ENCODE measurements at regions not wholly inside any gene's neighbourhood (a gene's known extent, or its start where the extent isn't known, plus 50 kb on each side); places are given as distances from the start of the nearest gene placed in this dataset.

- H3K9me3 ChIP-seq, result no peaks in the 10 kb centered on the region
- H3K27ac ChIP-seq, result no peak overlapping the region
- no peak for DNase-seq
- no peak for ATAC-seq
- H3K36me3 ChIP-seq, result no peaks in the 10 kb centered on the region
- no peak for TF ChIP-seq CTCF (IDR thresholded peaks at IDR 0.05)
- H3K4me3 ChIP-seq, result no peak overlapping the region
- H3K4me1 ChIP-seq, result no peaks in the 10 kb centered on the region
- intact Hi-C loops (cut with DNase I), result no loop called here
- FAIRE-seq, result no peak
- H3K27me3 ChIP-seq, result no peaks in the 10 kb centered on the region
- 74 to 96% methylated on average over 1 of the region's 1 CpG for WGBS, 2 donors
Measured at GRCh38 chr10:106251573-106251972, 912.9 kb downstream of the SORCS1 start.

GRCh38 chr10:106242301-106242700 is 922.2 kb downstream of the SORCS1 start:
- Histone ChIP-seq H3K4me3 (no peak overlapping the region), H3K27me3 (no peaks in the 10 kb centered on the region), H3K36me3 (no peaks in the 10 kb centered on the region), H3K27ac (no peak overlapping the region), H3K4me1 (no peaks in the 10 kb centered on the region), H3K9me3 (no peaks in the 10 kb centered on the region)
- no peak for TF ChIP-seq CTCF (IDR thresholded peaks at IDR 0.05)
- no peak for FAIRE-seq
- no peak for ATAC-seq
- intact Hi-C loops (cut with DNase I), result no loop called here
- WGBS, 2 donors, result 40 to 55% methylated on average over 7 of the region's 7 CpGs
- DNase-seq, result no peak

GRCh38 chr10:106226828-106227227 is 937.7 kb downstream of the SORCS1 start:
- intact Hi-C loops (cut with DNase I), result no loop called here
- Histone ChIP-seq H3K27me3 (no peaks in the 10 kb centered on the region), H3K27ac (no peak overlapping the region), H3K4me1 (no peaks in the 10 kb centered on the region), H3K9me3 (no peaks in the 10 kb centered on the region), H3K36me3 (no peaks in the 10 kb centered on the region), H3K4me3 (no peak overlapping the region)
- FAIRE-seq (no peak), DNase-seq (no peak), ATAC-seq (no peak)
- TF ChIP-seq CTCF (IDR thresholded peaks at IDR 0.05), result no peak
- WGBS, 2 donors, result 37 to 39% methylated on average over 2 of the region's 2 CpGs

DNA sequence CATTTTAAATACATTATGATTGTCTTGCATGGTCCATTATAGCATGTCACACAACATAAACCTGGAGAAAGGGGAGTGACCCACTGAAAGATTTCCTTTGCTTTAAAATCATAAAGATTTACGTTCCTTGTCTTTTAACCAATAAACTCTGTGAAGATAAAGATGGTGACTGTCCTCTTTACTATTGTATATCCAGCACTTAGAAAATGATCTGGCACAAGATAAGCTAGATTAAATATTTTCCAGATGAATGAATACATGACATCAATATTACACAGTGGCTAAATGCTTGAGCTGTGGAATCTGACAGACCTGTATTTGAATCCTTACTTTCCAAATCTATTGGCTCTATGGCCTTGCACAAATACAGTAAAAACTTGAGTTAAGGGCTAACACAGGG is 938.4 kb downstream of the SORCS1 start:
- H3K9me3 ChIP-seq, result no peaks in the 10 kb centered on the region
- TF ChIP-seq CTCF (IDR thresholded peaks at IDR 0.05), result no peak
- H3K36me3 ChIP-seq, result no peaks in the 10 kb centered on the region
- H3K27me3 ChIP-seq, result no peaks in the 10 kb centered on the region
- no peak overlapping the region for H3K27ac ChIP-seq
- ATAC-seq (no peak), FAIRE-seq (no peak), DNase-seq (no peak)
- H3K4me3 ChIP-seq, result no peak overlapping the region
- no peaks in the 10 kb centered on the region for H3K4me1 ChIP-seq
- 60 to 74% methylated on average over 1 of the region's 1 CpG for WGBS, 2 donors
- intact Hi-C loops (cut with DNase I), result no loop called here

DNA sequence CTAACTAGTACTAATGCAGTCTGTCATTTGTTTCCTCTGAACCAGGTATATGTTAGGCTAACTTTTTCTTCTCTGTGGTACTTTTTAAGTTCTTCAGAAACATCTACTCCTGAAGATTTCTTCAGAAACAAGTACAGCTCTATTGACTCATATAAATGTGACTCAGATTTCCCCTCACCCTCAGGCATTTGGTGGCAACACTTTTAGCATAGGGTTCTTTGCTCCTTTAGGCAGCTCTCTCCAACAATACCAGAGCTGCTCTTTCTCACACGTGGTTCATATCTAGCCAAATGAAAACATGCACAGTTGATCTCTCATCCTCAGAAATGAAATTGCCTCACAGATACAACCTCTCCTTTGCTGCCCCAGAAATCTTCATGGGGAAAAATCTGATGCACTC is 939.8 kb downstream of the SORCS1 start:
- H3K4me3 ChIP-seq, result no peak overlapping the region
- WGBS, 2 donors, result 22 to 43% methylated on average over 1 of the region's 1 CpG
- H3K4me1 ChIP-seq, result no peaks in the 10 kb centered on the region
- intact Hi-C loops (cut with DNase I), result no loop called here
- H3K27me3 ChIP-seq, result no peaks in the 10 kb centered on the region
- ATAC-seq (no peak), FAIRE-seq (no peak), DNase-seq (no peak)
- H3K9me3 ChIP-seq, result no peaks in the 10 kb centered on the region
- no peak for TF ChIP-seq CTCF (IDR thresholded peaks at IDR 0.05)
- H3K27ac ChIP-seq, result no peak overlapping the region
- no peaks in the 10 kb centered on the region for H3K36me3 ChIP-seq
